Vagina (tissue), 2 donors: ENCODE measurements at regions not wholly inside any gene's neighbourhood (a gene's known extent, or its start where the extent isn't known, plus 50 kb on each side); places are given as distances from the start of the nearest gene placed in this dataset.

ENCODE experiments used
- POLR2AphosphoS5 ChIP-seq, 2 donors: sonication (generic); formaldehyde crosslinking; IDR thresholded peaks; one replicate each; pipeline ENCODE4 v1.9.0; 2017; ENCODE audit warnings: antibody characterized with exemption in 2 of 2, mild to moderate bottlenecking in 2 of 2, low read depth in 1 of 2; ENCODE audit not compliant: insufficient read depth in 1 of 2
- TF ChIP-seq, protein P1 (sequence below), 3 experiments: fragments of 450-650 bp in 2 of 3; fragments of 200-600 bp in 1 of 3; sonication (generic) in 1 of 3; IDR thresholded peaks; one replicate each; pipeline ENCODE4 v1.5.1; 2017 to 2019; ENCODE audit warnings: antibody characterized with exemption in 3 of 3, mild to moderate bottlenecking in 2 of 3, moderate library complexity in 2 of 3

DNA sequence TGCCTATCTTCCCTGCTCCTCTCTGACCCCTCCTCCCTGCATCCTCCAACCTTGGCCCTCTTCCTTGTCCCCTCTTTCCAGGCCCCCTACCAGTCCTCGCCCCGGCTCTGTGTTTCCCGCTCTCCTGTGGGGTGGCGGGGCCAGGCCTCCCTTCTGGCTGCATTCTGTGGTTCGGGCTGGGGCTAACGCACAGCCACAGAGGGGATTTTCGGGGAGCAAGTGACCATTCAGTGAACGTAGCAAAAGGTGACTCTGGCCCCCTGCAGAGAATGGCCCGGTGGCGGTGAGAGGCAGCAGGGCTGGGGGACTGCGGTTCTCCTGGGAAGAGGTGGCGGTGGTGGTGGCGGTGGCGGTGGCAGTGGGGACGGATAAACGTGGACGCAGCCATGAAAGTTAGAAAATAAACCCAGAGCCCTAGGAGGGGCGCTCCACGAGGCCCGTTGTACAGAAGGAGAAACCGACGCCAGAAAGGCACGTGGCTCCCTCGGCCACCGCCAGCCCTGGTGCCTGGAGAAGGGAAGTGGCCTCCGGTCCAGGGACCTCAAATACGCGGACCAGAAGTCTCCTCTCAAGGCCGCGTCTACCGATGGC is 269.6 kb downstream of the ADGRD1 start:
- TF ChIP-seq POLR2AphosphoS5 (IDR thresholded peaks at IDR 0.05; ENCODE audit: insufficient read depth in 1 of 2, low read depth in 1 of 2), result no peak
- TF ChIP-seq, protein P1, sequence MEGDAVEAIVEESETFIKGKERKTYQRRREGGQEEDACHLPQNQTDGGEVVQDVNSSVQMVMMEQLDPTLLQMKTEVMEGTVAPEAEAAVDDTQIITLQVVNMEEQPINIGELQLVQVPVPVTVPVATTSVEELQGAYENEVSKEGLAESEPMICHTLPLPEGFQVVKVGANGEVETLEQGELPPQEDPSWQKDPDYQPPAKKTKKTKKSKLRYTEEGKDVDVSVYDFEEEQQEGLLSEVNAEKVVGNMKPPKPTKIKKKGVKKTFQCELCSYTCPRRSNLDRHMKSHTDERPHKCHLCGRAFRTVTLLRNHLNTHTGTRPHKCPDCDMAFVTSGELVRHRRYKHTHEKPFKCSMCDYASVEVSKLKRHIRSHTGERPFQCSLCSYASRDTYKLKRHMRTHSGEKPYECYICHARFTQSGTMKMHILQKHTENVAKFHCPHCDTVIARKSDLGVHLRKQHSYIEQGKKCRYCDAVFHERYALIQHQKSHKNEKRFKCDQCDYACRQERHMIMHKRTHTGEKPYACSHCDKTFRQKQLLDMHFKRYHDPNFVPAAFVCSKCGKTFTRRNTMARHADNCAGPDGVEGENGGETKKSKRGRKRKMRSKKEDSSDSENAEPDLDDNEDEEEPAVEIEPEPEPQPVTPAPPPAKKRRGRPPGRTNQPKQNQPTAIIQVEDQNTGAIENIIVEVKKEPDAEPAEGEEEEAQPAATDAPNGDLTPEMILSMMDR (IDR thresholded peaks at IDR 0.05), result no peak
